ENCODE measurements at regions not wholly inside any gene's neighbourhood (a gene's known extent, or its start where the extent isn't known, plus 50 kb on each side); places are given as distances from the start of the nearest gene placed in this dataset.

DNA sequence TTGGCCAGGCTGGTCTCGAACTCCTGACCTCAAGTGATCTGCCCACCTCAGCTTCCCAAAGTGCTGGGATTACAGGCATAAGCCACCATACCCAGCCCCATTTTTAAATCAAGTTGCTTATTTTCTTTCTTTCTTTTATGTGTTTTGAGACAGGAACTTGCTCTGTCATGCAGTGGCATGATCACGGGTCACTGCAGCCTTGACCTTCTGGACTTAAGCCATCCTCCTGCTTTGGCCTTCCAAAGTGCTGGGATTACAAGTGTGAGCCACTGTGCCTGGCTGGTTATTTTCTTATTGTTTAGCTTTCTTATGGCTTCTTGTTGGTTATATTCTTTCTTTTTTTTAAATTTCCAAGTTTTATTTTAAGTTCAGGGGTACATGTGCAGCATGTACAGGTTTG lies 79.7 kb upstream of the C5orf63 start:
- Histone ChIP-seq H3K36me3 (ENCODE audit: insufficient read depth, low read length) (no peaks in the 10 kb centered on the region), H3K4me1 (ENCODE audit: insufficient read depth, low read length) (no peaks in the 10 kb centered on the region), H3K4me3 (ENCODE audit: low read length) (no peak overlapping the region), H3K27ac (ENCODE audit: low read depth in 1 of 2, low read length in 2 of 2) (no peak overlapping the region), H3K27me3 (ENCODE audit: control insufficient read depth in 1 of 2, insufficient read depth in 2 of 2, low read length in 2 of 2) (no peaks in the 10 kb centered on the region), H3K9me3 (ENCODE audit: control insufficient read depth in 1 of 2, insufficient read depth in 1 of 2, low read length in 2 of 2) (peaks cover 1 to 6% of the 10 kb centered on the region in 2 experiments)
- Mint-ChIP-seq H3K4me3 (no peak overlapping the region), H3K27ac (no peak overlapping the region), H3K36me3 (ENCODE audit: low read depth) (no peaks in the 10 kb centered on the region), H3K9me3 (peaks cover 5% of the 10 kb centered on the region), H3K27me3 (peaks cover 4% of the 10 kb centered on the region), H3K4me1 (ENCODE audit: low read depth) (no peaks in the 10 kb centered on the region)
- ChIA-PET CTCF (no interaction called here), POLR2A (no interaction called here)
- ATAC-seq (ENCODE audit: poor library complexity): no peak
- DNase-seq: no peak
- intact Hi-C loops (cut with DNase I, micrococcal nuclease): no loop called here
- TF ChIP-seq, protein P1, sequence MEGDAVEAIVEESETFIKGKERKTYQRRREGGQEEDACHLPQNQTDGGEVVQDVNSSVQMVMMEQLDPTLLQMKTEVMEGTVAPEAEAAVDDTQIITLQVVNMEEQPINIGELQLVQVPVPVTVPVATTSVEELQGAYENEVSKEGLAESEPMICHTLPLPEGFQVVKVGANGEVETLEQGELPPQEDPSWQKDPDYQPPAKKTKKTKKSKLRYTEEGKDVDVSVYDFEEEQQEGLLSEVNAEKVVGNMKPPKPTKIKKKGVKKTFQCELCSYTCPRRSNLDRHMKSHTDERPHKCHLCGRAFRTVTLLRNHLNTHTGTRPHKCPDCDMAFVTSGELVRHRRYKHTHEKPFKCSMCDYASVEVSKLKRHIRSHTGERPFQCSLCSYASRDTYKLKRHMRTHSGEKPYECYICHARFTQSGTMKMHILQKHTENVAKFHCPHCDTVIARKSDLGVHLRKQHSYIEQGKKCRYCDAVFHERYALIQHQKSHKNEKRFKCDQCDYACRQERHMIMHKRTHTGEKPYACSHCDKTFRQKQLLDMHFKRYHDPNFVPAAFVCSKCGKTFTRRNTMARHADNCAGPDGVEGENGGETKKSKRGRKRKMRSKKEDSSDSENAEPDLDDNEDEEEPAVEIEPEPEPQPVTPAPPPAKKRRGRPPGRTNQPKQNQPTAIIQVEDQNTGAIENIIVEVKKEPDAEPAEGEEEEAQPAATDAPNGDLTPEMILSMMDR (IDR thresholded peaks at IDR 0.05): no peak

DNA sequence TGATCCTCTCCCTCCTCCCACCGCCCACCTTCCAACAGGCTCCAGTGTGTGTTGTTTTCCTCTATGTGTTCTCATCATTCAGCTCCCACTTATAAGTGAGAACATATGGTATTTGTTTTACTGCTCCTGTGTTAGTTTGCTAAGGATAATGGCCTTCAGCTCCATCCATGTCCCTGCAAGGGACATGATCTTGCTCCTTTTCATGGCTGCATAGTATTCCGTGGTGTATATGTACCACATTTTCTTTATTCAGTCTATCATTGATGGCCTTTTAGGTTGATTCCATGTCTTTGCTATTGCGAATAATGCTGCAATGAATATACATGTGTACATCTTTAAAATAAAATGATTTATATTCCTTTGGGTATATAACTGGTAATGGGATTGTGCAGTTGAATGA lies 80.2 kb upstream of the C5orf63 start:
- Histone ChIP-seq H3K9me3 (ENCODE audit: control insufficient read depth in 1 of 2, insufficient read depth in 1 of 2, low read length in 2 of 2) (peaks cover 5 to 6% of the 10 kb centered on the region in 2 experiments), H3K4me1 (ENCODE audit: insufficient read depth, low read length) (no peaks in the 10 kb centered on the region), H3K27me3 (ENCODE audit: control insufficient read depth in 1 of 2, insufficient read depth in 2 of 2, low read length in 2 of 2) (no peaks in the 10 kb centered on the region), H3K4me3 (ENCODE audit: low read length) (no peak overlapping the region), H3K27ac (ENCODE audit: low read depth in 1 of 2, low read length in 2 of 2) (no peak overlapping the region), H3K36me3 (ENCODE audit: insufficient read depth, low read length) (no peaks in the 10 kb centered on the region)
- TF ChIP-seq, protein P1 (IDR thresholded peaks at IDR 0.05): no peak
- CTCF ChIA-PET: no interaction called here
- Mint-ChIP-seq H3K4me1 (ENCODE audit: low read depth) (no peaks in the 10 kb centered on the region), H3K4me3 (no peak overlapping the region), H3K9me3 (peaks cover 7% of the 10 kb centered on the region), H3K36me3 (ENCODE audit: low read depth) (no peaks in the 10 kb centered on the region), H3K27me3 (peaks cover 6% of the 10 kb centered on the region), H3K27ac (no peak overlapping the region)
- ATAC-seq (ENCODE audit: poor library complexity): no peak
- POLR2A ChIA-PET: no interaction called here
- intact Hi-C loops (cut with DNase I, micrococcal nuclease): no loop called here
- no peak for DNase-seq

DNA sequence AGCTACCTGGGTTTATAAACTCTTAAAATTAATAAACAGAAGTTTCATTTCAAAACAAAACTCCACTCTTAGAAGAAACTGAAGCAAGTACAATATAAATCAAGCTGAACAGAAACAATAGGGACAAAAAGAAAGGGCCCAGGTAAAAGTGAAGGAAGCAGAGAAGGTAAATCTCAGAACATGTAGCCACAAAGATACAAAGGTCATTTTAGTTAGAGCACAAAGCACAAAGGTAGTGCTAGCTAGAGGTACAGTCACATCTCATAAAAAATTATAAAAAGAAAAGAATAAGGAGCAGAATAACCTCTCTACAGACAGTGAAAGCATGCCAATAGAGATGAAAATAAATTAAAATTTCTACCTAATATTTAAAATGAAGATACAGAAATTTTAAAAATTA lies 90.4 kb upstream of the C5orf63 start:
- Histone ChIP-seq H3K9me3 (ENCODE audit: control insufficient read depth in 1 of 2, insufficient read depth in 1 of 2, low read length in 2 of 2) (peaks cover 0 to 15% of the 10 kb centered on the region in 2 experiments), H3K4me1 (ENCODE audit: insufficient read depth, low read length) (no peaks in the 10 kb centered on the region), H3K4me3 (ENCODE audit: low read length) (no peak overlapping the region), H3K27me3 (ENCODE audit: control insufficient read depth in 1 of 2, insufficient read depth in 2 of 2, low read length in 2 of 2) (peaks cover 3 to 7% of the 10 kb centered on the region in 2 experiments), H3K36me3 (ENCODE audit: insufficient read depth, low read length) (no peaks in the 10 kb centered on the region), H3K27ac (ENCODE audit: low read depth in 1 of 2, low read length in 2 of 2) (no peak overlapping the region)
- no peak overlapping the region for H3K4me3 Mint-ChIP-seq
- H3K4me1 Mint-ChIP-seq (ENCODE audit: low read depth): no peaks in the 10 kb centered on the region
- ATAC-seq (ENCODE audit: poor library complexity) (no peak), DNase-seq (no peak)
- POLR2A ChIA-PET: no interaction called here
- no peak overlapping the region for H3K27ac Mint-ChIP-seq
- H3K36me3 Mint-ChIP-seq (ENCODE audit: low read depth): no peaks in the 10 kb centered on the region
- CTCF ChIA-PET: no interaction called here
- H3K27me3 Mint-ChIP-seq: peaks cover 18% of the 10 kb centered on the region
- H3K9me3 Mint-ChIP-seq: peaks cover 2% of the 10 kb centered on the region
- intact Hi-C loops (cut with DNase I, micrococcal nuclease): no loop called here
- TF ChIP-seq, protein P1 (IDR thresholded peaks at IDR 0.05): no peak

All from CD4-positive, alpha-beta T cell (primary cell).